Peyer's patch (tissue), 4 donors: ENCODE measurements at regions not wholly inside any gene's neighbourhood (a gene's known extent, or its start where the extent isn't known, plus 50 kb on each side); places are given as distances from the start of the nearest gene placed in this dataset.
"Not testable (repeated sequence)": the region's sequence is repeated elsewhere in the genome, so short reads cannot be mapped to it uniquely, and the experiment has no call there.

Experiments used
- DNase-seq, 3 donors: peaks; one replicate each; pipeline ENCODE4 v3.0.0-alpha.2; 2017 to 2019
- H3K27ac ChIP-seq, 4 donors: fragments of 200-600 bp; sonication (generic); one replicate each; pipeline ENCODE4 v1.5.1; 2016 to 2019
- H3K27me3 ChIP-seq, 2 donors: fragments of 200-600 bp; sonication (generic); one replicate each; pipeline ENCODE4 v1.5.1; 2019
- H3K36me3 ChIP-seq, 3 donors: fragments of 200-600 bp; sonication (generic); one replicate each; pipeline ENCODE4 v1.5.1; 2016 to 2019
- H3K4me1 ChIP-seq, 4 donors: fragments of 200-600 bp; sonication (generic); one replicate each; pipeline ENCODE4 v1.5.1; 2016 to 2019
- H3K4me3 ChIP-seq, 4 donors: fragments of 200-600 bp; sonication (generic); 1 replicate in 3 of 4; 2 replicates in 1 of 4; pipeline ENCODE4 v1.5.1; 2016 to 2019; ENCODE audit warnings: mild to moderate bottlenecking in 1 of 4
- H3K9me3 ChIP-seq, 4 donors: fragments of 200-600 bp; sonication (generic); one replicate each; pipeline ENCODE4 v1.5.1; 2016 to 2019; ENCODE audit warnings: mild to moderate bottlenecking in 1 of 4
- POLR2A ChIP-seq, 2 donors: fragments of 450-650 bp; IDR thresholded peaks; one replicate each; pipeline ENCODE4 v1.5.1; 2017; ENCODE audit warnings: antibody characterized with exemption in 2 of 2, mild to moderate bottlenecking in 2 of 2, moderate library complexity in 2 of 2
- TF ChIP-seq, protein P1 (sequence below), 6 experiments: fragments of 450-650 bp in 4 of 6; fragments of 200-600 bp in 2 of 6; sonication (generic) in 1 of 6; IDR thresholded peaks; one replicate each; pipeline ENCODE4 v1.5.1; 2017 to 2019; ENCODE audit warnings: antibody characterized with exemption in 6 of 6, mild to moderate bottlenecking in 3 of 6, moderate library complexity in 1 of 6

DNA sequence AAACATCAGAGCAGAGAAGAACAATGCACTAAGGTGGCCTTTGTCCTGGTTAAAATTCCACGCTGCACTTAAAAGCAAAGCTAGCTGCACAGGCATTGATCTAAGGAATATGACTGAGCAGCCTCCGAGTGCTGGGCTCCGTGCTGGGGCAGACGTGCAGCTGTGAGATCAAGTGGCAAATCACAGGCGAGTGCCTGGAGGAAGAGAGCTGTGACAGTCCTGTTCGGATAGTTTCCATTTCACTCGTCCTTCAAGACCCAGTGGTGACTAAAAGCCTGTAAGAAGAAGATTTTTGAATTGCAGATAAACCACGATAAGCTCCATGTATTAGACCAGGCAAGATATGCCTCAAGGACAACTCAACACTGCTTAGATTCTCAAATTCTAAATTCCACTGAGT lies 247.9 kb downstream of the ANKRD60 start:
- H3K4me3 ChIP-seq: no peak overlapping the region
- H3K36me3 ChIP-seq: no peaks in the 10 kb centered on the region
- no peak for TF ChIP-seq POLR2A (IDR thresholded peaks at IDR 0.05)
- TF ChIP-seq, protein P1, sequence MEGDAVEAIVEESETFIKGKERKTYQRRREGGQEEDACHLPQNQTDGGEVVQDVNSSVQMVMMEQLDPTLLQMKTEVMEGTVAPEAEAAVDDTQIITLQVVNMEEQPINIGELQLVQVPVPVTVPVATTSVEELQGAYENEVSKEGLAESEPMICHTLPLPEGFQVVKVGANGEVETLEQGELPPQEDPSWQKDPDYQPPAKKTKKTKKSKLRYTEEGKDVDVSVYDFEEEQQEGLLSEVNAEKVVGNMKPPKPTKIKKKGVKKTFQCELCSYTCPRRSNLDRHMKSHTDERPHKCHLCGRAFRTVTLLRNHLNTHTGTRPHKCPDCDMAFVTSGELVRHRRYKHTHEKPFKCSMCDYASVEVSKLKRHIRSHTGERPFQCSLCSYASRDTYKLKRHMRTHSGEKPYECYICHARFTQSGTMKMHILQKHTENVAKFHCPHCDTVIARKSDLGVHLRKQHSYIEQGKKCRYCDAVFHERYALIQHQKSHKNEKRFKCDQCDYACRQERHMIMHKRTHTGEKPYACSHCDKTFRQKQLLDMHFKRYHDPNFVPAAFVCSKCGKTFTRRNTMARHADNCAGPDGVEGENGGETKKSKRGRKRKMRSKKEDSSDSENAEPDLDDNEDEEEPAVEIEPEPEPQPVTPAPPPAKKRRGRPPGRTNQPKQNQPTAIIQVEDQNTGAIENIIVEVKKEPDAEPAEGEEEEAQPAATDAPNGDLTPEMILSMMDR (IDR thresholded peaks at IDR 0.05): no peak
- H3K9me3 ChIP-seq: no peaks in the 10 kb centered on the region
- no peaks in the 10 kb centered on the region for H3K27me3 ChIP-seq
- no peak for DNase-seq
- H3K4me1 ChIP-seq: no peaks in the 10 kb centered on the region
- H3K27ac ChIP-seq: no peak overlapping the region

DNA sequence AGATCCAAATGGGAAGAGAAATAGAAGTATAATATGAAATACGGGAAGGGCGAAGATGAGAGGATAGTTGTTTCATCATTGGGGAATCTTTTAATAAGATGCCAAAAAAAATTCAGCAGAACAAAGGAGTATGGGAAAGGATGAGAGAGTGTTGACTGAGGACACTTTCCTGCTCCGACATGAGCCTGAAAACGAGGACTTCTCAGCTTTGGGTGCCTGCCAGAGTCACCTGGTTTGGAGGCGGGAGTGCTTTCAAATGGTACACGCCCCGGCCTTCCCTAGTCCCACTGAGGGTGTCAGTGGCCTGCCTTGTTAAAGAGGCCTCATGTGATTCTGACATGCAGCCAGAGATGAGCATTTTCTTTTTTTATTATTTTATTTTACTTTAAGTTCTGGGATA lies 250.9 kb downstream of the ANKRD60 start:
- TF ChIP-seq POLR2A (IDR thresholded peaks at IDR 0.05): no peak
- TF ChIP-seq, protein P1 (IDR thresholded peaks at IDR 0.05): no peak
- Histone ChIP-seq H3K36me3 (no peaks in the 10 kb centered on the region), H3K9me3 (no peaks in the 10 kb centered on the region), H3K27me3 (no peaks in the 10 kb centered on the region), H3K4me3 (no peak overlapping the region), H3K27ac (no peak overlapping the region), H3K4me1 (no peaks in the 10 kb centered on the region)
- no peak for DNase-seq

DNA sequence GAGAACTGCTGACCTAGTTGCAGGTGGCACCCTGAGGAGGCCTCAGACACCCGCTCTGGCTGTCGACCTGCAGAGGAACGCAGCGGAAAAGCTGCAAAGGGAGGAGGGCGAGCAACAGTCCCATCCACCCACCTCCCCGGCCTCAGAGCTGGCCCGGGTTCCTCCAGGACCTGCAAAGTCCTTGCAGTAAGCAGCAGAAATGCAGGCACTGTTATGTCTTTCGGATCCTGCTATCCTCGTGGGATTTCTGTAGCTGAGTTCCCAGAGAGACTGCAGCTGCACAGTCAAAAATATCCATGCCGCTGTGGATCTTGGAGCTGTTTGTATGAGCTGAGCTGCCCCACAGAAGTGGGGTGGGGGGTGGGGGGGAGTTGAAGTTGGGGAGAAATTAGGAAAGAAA lies 251.3 kb downstream of the ANKRD60 start:
- Histone ChIP-seq H3K4me1 (no peaks in the 10 kb centered on the region), H3K27ac (no peak overlapping the region), H3K4me3 (no peak overlapping the region), H3K36me3 (no peaks in the 10 kb centered on the region), H3K9me3 (no peaks in the 10 kb centered on the region), H3K27me3 (no peaks in the 10 kb centered on the region)
- no peak for DNase-seq
- TF ChIP-seq POLR2A (IDR thresholded peaks at IDR 0.05): no peak
- TF ChIP-seq, protein P1 (IDR thresholded peaks at IDR 0.05): no peak

DNA sequence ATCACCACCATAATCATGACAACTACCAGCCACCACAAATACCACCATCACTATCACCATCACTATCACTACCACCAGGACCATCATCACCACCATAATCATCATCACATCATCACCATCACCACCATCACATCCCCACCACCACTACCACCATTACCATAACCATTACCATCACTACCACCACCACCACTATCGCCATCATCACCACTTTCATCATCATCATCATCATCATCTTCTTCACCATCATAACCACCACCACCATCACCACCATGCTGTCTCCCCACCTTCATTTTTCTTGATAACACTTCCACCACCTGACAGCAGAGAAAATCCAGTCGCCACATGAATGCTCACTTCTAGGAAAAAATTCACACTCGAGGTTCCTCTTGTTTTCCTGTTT lies 253.6 kb downstream of the ANKRD60 start:
- H3K36me3 ChIP-seq: no peaks in the 10 kb centered on the region
- no peak for TF ChIP-seq POLR2A (IDR thresholded peaks at IDR 0.05)
- TF ChIP-seq, protein P1 (IDR thresholded peaks at IDR 0.05): no peak
- no peak overlapping the region for H3K27ac ChIP-seq
- H3K9me3 ChIP-seq: no peaks in the 10 kb centered on the region
- DNase-seq: no peak
- H3K4me3 ChIP-seq: no peak overlapping the region
- no peaks in the 10 kb centered on the region for H3K4me1 ChIP-seq
- no peaks in the 10 kb centered on the region for H3K27me3 ChIP-seq

DNA sequence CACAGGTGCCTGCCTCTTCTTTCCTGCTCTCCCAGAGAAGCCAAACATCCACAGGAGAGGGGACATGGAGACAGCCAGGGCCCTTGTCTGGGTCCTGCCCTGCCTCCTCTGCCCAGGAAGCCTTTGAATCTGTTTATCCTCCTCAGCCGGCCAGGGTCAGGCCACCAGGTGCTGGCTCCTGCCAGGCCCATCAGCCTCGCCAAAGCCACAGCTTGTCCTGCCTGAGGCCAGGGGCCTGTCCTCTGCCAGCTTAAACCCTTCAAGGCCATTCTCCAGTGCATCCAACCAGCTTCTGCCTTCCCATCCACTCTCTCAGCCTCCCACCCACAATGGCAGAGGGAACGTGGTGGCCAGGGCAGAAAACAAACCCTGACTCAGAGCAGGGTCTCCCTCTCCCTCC lies 254.6 kb downstream of the ANKRD60 start:
- no peaks in the 10 kb centered on the region for H3K36me3 ChIP-seq

DNA sequence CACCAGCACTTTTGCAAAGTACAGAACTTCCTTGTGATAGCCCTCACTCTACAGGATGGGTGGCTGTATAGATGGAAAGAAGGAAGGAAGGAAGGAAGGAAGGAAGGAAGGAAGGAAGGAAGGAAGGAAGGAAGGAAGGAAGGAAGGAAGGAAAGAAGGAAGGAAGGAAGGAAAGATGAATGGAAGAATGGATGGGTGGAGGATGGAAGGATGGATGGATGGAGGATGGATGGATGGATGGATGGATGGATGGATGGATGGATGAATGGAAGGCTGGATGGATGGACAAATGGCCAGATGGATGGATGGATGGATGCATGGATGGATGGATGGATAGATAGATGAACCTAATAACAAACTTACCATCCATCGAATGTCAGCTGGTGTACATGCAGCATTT lies 256.9 kb downstream of the ANKRD60 start:
- not testable (repeated sequence) for H3K27me3 ChIP-seq, DNase-seq, H3K4me1 ChIP-seq

More for the DNA sequence above, 254.6 kb downstream of the ANKRD60 start:
- no peak overlapping the region for H3K4me3 ChIP-seq
- H3K27me3 ChIP-seq: no peaks in the 10 kb centered on the region
- no peak overlapping the region for H3K27ac ChIP-seq
- no peak for DNase-seq
- H3K9me3 ChIP-seq: no peaks in the 10 kb centered on the region
- TF ChIP-seq POLR2A (IDR thresholded peaks at IDR 0.05): no peak
- H3K4me1 ChIP-seq: no peaks in the 10 kb centered on the region

DNA sequence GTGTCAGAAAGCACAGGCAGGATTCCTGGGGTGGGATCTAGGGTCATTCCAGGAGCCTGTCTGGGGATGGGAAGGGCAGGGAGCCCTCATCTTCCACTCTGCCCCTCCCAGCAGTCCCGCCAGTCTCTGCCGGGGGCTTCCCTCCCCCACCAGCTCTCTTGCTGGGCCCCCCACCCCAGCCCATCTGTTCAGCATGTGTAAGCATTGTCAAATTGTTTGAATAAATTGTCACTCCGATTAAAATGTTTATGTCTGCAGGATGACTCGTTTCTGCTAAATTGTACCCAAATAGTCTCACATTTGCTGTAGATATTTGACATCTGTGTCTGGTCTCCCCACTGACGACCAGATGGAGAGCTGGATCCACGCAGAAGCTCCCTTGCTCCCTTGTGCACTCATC lies 257.6 kb downstream of the ANKRD60 start:
- H3K9me3 ChIP-seq: no peaks in the 10 kb centered on the region
- TF ChIP-seq, protein P1 (IDR thresholded peaks at IDR 0.05): no peak
- no peak for TF ChIP-seq POLR2A (IDR thresholded peaks at IDR 0.05)
- no peaks in the 10 kb centered on the region for H3K4me1 ChIP-seq
- H3K4me3 ChIP-seq: no peak overlapping the region
- no peak overlapping the region for H3K27ac ChIP-seq
- H3K36me3 ChIP-seq: no peaks in the 10 kb centered on the region
- DNase-seq: no peak
- no peaks in the 10 kb centered on the region for H3K27me3 ChIP-seq

More for the DNA sequence above, 256.9 kb downstream of the ANKRD60 start:
- H3K4me3 ChIP-seq, H3K36me3 ChIP-seq, H3K9me3 ChIP-seq, H3K27ac ChIP-seq: not testable (repeated sequence)
